Small intestine (tissue), 7 donors: ENCODE measurements at regions not wholly inside any gene's neighbourhood (a gene's known extent, or its start where the extent isn't known, plus 50 kb on each side); places are given as distances from the start of the nearest gene placed in this dataset.

Experiments used
- DNase-seq, 2 donors: peaks; one replicate each; pipeline versions ENCODE4 v3.0.0 to v3.0.0-alpha.2; 2013
- FAIRE-seq: peaks from 2 replicates; lab custom pipeline; 2012; peaks lifted over from hg19 to GRCh38; lab: Jason Lieb, UNC
- H3K27ac ChIP-seq, 3 donors: one replicate each; pipeline ENCODE4 v1.5.1; 2013; ENCODE audit warnings: low read length in 2 of 3, mild to moderate bottlenecking in 2 of 3, control low read depth in 1 of 3, inconsistent platforms in 1 of 3, low read depth in 1 of 3, moderate library complexity in 1 of 3
- H3K27me3 ChIP-seq, 3 donors: one replicate each; pipeline ENCODE4 v1.6.1; 2013; ENCODE audit warnings: low read length in 3 of 3, inconsistent platforms in 1 of 3; ENCODE audit not compliant: control insufficient read depth in 3 of 3, insufficient read depth in 3 of 3
- H3K36me3 ChIP-seq, 3 donors: one replicate each; pipeline ENCODE4 v1.6.1; 2013; ENCODE audit warnings: low read length in 3 of 3, inconsistent platforms in 1 of 3, low read depth in 1 of 3, mild to moderate bottlenecking in 1 of 3, moderate library complexity in 1 of 3; ENCODE audit not compliant: control insufficient read depth in 3 of 3, insufficient read depth in 2 of 3
- H3K4me1 ChIP-seq, 3 donors: one replicate each; pipeline ENCODE4 v1.6.1; 2013; ENCODE audit warnings: low read length in 2 of 3, inconsistent platforms in 1 of 3, low read depth in 1 of 3, mild to moderate bottlenecking in 1 of 3, moderate library complexity in 1 of 3; ENCODE audit not compliant: control insufficient read depth in 3 of 3, insufficient read depth in 2 of 3
- H3K4me3 ChIP-seq, 3 donors: one replicate each; pipeline ENCODE4 v1.5.1; 2013; ENCODE audit warnings: low read length in 3 of 3, control low read depth in 1 of 3, inconsistent platforms in 1 of 3, low read depth in 1 of 3, mild to moderate bottlenecking in 1 of 3, moderate library complexity in 1 of 3
- H3K9me3 ChIP-seq, 2 donors: one replicate each; pipeline ENCODE4 v1.6.1; 2013; ENCODE audit warnings: low read depth in 1 of 2, low read length in 1 of 2; ENCODE audit not compliant: control insufficient read depth in 2 of 2, insufficient read depth in 1 of 2
- WGBS, 3 donors: extraction: QIAGEN DNeasy Blood & Tissue Kit; methylation state at CpG; one replicate each; pipeline ENCODE4 v1.1.7; 2013; 5-methylcytosine and 5-hydroxymethylcytosine counted together
- donor health status: healthy with polysubstance abuse.
- donor health status: control.
- donor health status: control.
- donor health status: Bipolar disorder and iron deficiency.
- donor health status: healthy.

DNA sequence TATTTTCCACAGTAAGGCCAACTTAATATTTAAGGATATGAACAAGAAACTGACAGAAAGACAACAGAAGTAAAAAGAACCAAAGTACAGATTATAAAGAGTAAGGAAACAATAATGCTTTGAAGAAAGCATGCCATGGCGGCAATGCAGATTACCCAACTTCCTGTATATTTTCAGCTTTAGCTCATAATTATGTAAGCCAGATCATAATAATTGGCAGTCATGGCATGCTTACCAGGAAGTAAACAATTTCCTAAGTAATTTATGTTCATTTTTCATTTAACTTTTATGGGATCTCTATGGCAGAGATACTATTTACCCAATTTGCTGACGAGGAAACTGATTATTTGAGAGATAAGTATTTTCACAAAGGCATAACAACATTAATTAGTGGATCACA is 988.7 kb downstream of the HACE1 start:
- H3K4me1 ChIP-seq, result no peaks in the 10 kb centered on the region
- H3K9me3 ChIP-seq, result no peaks in the 10 kb centered on the region
- DNase-seq, result no peak
- FAIRE-seq, result no peak
- no peaks in the 10 kb centered on the region for H3K36me3 ChIP-seq
- 43 to 44% (median 43%) methylated on average over 2 of the region's 2 CpGs for WGBS, 3 donors
- no peak overlapping the region for H3K4me3 ChIP-seq
- no peak overlapping the region for H3K27ac ChIP-seq
- H3K27me3 ChIP-seq, result no peaks in the 10 kb centered on the region

- no peak for DNase-seq
- H3K9me3 ChIP-seq, result no peaks in the 10 kb centered on the region
- H3K4me1 ChIP-seq, result no peaks in the 10 kb centered on the region
- 43 to 57% (median 47%) methylated on average over 3 of the region's 3 CpGs for WGBS, 3 donors
- no peaks in the 10 kb centered on the region for H3K27me3 ChIP-seq
- H3K27ac ChIP-seq, result no peak overlapping the region
- no peaks in the 10 kb centered on the region for H3K36me3 ChIP-seq
- no peak for FAIRE-seq
- no peak overlapping the region for H3K4me3 ChIP-seq
These were observed 997.4 kb downstream of the HACE1 start for GRCh38 chr6:103862297-103862696.

GRCh38 chr6:103858003-103858402 is 1001.7 kb downstream of the HACE1 start:
- Histone ChIP-seq H3K4me3 (no peak overlapping the region), H3K9me3 (no peaks in the 10 kb centered on the region), H3K4me1 (no peaks in the 10 kb centered on the region), H3K27me3 (no peaks in the 10 kb centered on the region), H3K36me3 (no peaks in the 10 kb centered on the region), H3K27ac (no peak overlapping the region)
- whole genome bisulfite sequencing, 3 donors, result 73 to 77% (median 75%) methylated on average over 2 of the region's 2 CpGs
- DNase-seq (no peak), FAIRE-seq (no peak)

- H3K27ac ChIP-seq, result no peak overlapping the region
- no peak overlapping the region for H3K4me3 ChIP-seq
- FAIRE-seq, result no peak
- 49 to 60% (median 52%) methylated on average over 3 of the region's 3 CpGs for WGBS, 3 donors
- H3K4me1 ChIP-seq, result no peaks in the 10 kb centered on the region
- H3K27me3 ChIP-seq, result no peaks in the 10 kb centered on the region
- H3K9me3 ChIP-seq, result no peaks in the 10 kb centered on the region
- no peak for DNase-seq
- no peaks in the 10 kb centered on the region for H3K36me3 ChIP-seq
These were observed 1004.0 kb downstream of the HACE1 start for GRCh38 chr6:103855750-103856149.

- H3K27ac ChIP-seq, result no peak overlapping the region
- H3K9me3 ChIP-seq, result no peaks in the 10 kb centered on the region
- no peaks in the 10 kb centered on the region for H3K36me3 ChIP-seq
- no peak for FAIRE-seq
- no peaks in the 10 kb centered on the region for H3K27me3 ChIP-seq
- no peak for DNase-seq
- no peaks in the 10 kb centered on the region for H3K4me1 ChIP-seq
- no peak overlapping the region for H3K4me3 ChIP-seq
These were observed 1005.7 kb downstream of the HACE1 start for GRCh38 chr6:103854059-103854458.

DNA sequence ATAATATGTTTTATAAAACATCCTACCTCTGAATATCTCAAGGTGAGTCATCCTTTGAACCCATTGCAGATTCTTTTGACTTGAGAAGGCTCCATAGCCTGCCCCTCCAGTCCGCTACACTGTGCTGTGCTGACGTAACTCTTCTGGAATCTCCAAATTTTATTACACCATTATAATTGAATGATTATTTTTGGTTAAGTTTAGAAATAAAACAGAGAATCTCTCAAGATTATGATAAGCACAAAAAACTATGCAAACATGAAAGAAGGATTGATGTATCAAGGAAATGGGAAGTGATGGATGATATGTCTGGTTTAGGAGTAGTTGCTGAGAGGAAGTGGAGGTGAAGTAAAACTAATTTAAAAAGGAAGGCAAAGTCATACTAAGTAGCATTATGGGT is 1021.3 kb downstream of the HACE1 start:
- Histone ChIP-seq H3K27me3 (no peaks in the 10 kb centered on the region), H3K36me3 (no peaks in the 10 kb centered on the region), H3K4me3 (no peak overlapping the region), H3K9me3 (no peaks in the 10 kb centered on the region), H3K4me1 (no peaks in the 10 kb centered on the region), H3K27ac (no peak overlapping the region)
- WGBS, 3 donors, result 74 to 87% (median 76%) methylated on average over 2 of the region's 2 CpGs
- FAIRE-seq, result no peak
- DNase-seq, result no peak

DNA sequence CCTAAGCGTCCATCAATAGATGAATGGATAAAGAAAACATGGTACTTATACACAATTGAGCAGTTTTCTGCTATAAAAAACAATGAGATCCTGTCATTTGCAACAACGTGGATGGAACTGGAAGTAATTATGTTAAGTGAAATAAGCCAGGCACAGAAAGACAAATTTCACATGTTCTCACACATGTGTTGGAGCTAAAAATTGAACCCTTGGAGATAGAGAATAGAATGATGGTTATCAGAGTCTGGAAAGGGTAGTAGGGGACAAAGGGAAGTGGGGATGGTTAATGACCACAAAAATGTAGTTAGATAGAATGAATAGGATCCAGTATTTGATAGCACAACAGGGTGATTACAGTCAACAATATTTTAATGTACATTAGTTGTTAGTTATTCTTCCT is 1033.5 kb downstream of the HACE1 start:
- H3K4me3 ChIP-seq, result no peak overlapping the region
- H3K27ac ChIP-seq, result no peak overlapping the region
- no peaks in the 10 kb centered on the region for H3K9me3 ChIP-seq
- no peaks in the 10 kb centered on the region for H3K4me1 ChIP-seq
- no peaks in the 10 kb centered on the region for H3K27me3 ChIP-seq
- 41 to 70% (median 60%) methylated on average over 2 of the region's 2 CpGs for WGBS, 3 donors
- H3K36me3 ChIP-seq, result no peaks in the 10 kb centered on the region
- DNase-seq, result no peak
- no peak for FAIRE-seq

DNA sequence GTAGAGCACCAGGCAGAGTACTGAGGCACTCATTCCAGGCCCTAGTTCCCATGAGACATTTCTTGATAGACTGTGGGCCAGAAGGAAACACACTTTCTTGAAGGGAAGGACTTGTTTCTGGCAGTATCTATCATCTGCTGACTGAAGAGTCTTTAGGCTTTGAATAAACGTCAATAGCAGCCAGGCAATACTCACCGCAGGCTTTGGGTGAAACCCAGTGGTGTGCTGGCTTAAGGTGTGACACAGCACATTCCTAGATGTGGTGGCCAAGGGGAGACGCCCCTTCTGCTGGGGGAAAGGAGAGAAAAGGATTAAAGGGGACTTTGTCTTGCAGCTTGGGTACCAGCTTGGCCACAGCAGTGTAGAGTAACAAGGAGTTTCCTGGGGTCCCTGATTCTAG is 1039.6 kb downstream of the HACE1 start:
- FAIRE-seq (no peak), DNase-seq (no peak)
- WGBS, 3 donors, result 57 to 59% (median 57%) methylated on average over 3 of the region's 3 CpGs
- Histone ChIP-seq H3K36me3 (no peaks in the 10 kb centered on the region), H3K9me3 (peaks cover 0 to 2% of the 10 kb centered on the region in 2 donors), H3K27ac (no peak overlapping the region), H3K4me1 (no peaks in the 10 kb centered on the region), H3K27me3 (no peaks in the 10 kb centered on the region), H3K4me3 (no peak overlapping the region)

GRCh38 chr6:103819509-103819908 is 1040.2 kb downstream of the HACE1 start:
- H3K4me1 ChIP-seq, result no peaks in the 10 kb centered on the region
- no peaks in the 10 kb centered on the region for H3K27me3 ChIP-seq
- H3K36me3 ChIP-seq, result no peaks in the 10 kb centered on the region
- no peak overlapping the region for H3K4me3 ChIP-seq
- peaks cover 0 to 2% of the 10 kb centered on the region in 2 donors for H3K9me3 ChIP-seq
- H3K27ac ChIP-seq, result no peak overlapping the region
- 24 to 33% (median 30%) methylated on average over 3 of the region's 3 CpGs for WGBS, 3 donors
- DNase-seq, result no peak
- no peak for FAIRE-seq
